Mucosa of gallbladder (tissue), 1 donor: ENCODE measurements at regions not wholly inside any gene's neighbourhood (a gene's known extent, or its start where the extent isn't known, plus 50 kb on each side); places are given as distances from the start of the nearest gene placed in this dataset.

Experiments
- DNase-seq: peaks from one replicate; pipeline ENCODE4 v3.0.0-alpha.2; 2020; ENCODE audit warnings: low spot score
- donor health status: DM: no; HTN: no; CAD: no.

- no peak for DNase-seq
These were observed 97.1 kb upstream of the EPB41L3 start for GRCh38 chr18:5640939-5641338.

GRCh38 chr18:5639131-5639530, 95.3 kb upstream of the EPB41L3 start:
- DNase-seq: no peak

- DNase-seq: no peak
These were observed 88.2 kb upstream of the EPB41L3 start for GRCh38 chr18:5632041-5632440.

- DNase-seq: no peak
These were observed 87.2 kb upstream of the EPB41L3 start for GRCh38 chr18:5630900-5631413.

GRCh38 chr18:5630057-5630899, 86.5 kb upstream of the EPB41L3 start:
- DNase-seq: peak; percentile 73

GRCh38 chr18:5628512-5629255, 84.9 kb upstream of the EPB41L3 start:
- peak; percentile 44 for DNase-seq

GRCh38 chr18:5627776-5628511, 84.1 kb upstream of the EPB41L3 start:
- DNase-seq: no peak

- DNase-seq: no peak
These were observed 82.5 kb upstream of the EPB41L3 start for GRCh38 chr18:5626130-5626880.

- DNase-seq: no peak
These were observed 81.3 kb upstream of the EPB41L3 start for GRCh38 chr18:5625076-5625475.

- DNase-seq: no peak
These were observed 79.1 kb upstream of the EPB41L3 start for GRCh38 chr18:5622905-5623304.

- DNase-seq: no peak
These were observed 76.5 kb upstream of the EPB41L3 start for GRCh38 chr18:5620289-5620688.

GRCh38 chr18:5619376-5619775, 75.6 kb upstream of the EPB41L3 start:
- DNase-seq: no peak

- no peak for DNase-seq
These were observed 74.4 kb upstream of the EPB41L3 start for GRCh38 chr18:5618047-5618688.

GRCh38 chr18:5611221-5611620, 67.4 kb upstream of the EPB41L3 start:
- no peak for DNase-seq

- no peak for DNase-seq
These were observed 65.0 kb upstream of the EPB41L3 start for GRCh38 chr18:5608846-5609245.

GRCh38 chr18:5606951-5607350, 63.2 kb upstream of the EPB41L3 start:
- DNase-seq: no peak

GRCh38 chr18:5604778-5605177, 61.0 kb upstream of the EPB41L3 start:
- DNase-seq: no peak

GRCh38 chr18:5603153-5603552, 59.4 kb upstream of the EPB41L3 start:
- DNase-seq: no peak

- no peak for DNase-seq
These were observed 57.4 kb upstream of the EPB41L3 start for GRCh38 chr18:5601188-5601624.

- no peak for DNase-seq
These were observed 56.7 kb upstream of the EPB41L3 start for GRCh38 chr18:5600378-5601071.
